Myocyte (in vitro differentiated cells): ENCODE measurements at regions not wholly inside any gene's neighbourhood (a gene's known extent, or its start where the extent isn't known, plus 50 kb on each side); places are given as distances from the start of the nearest gene placed in this dataset.

Experiments
- DNase-seq: peaks from one replicate; pipeline ENCODE4 v3.0.0-alpha.2; 2012; ENCODE audit warnings: low read depth

DNA sequence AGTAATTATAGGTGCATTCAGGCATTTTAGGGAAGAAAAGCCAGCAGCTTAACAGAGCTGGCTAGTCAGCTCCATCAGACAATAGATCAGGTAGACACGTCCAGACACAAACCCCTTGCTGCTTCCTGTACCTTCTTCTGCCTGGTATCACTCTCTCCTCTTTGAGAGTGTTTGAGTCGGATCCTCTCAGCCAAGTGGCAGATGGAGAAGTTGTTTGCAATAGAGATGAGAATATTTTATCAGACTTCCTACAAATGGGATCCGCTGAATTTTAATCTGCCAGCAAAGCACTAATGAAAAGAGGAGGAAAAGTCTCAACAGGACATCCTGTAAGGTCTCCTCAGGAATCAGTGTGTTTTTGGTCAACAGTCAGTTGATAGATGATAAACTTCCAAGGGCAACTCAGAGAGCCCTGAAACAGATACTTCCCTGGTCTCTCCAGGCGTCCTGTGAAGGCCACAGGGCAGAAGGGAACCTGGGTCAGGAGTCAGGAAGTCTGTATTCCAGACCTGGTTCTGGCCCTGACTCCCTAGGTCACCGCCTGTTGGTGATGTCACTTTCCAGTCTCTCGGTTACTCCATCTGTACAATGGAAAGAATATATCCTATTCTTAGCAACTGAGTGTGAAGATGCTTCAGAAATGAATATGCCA is 62.1 kb upstream of the PROX1 start:
- DNase-seq, result no peak

DNA sequence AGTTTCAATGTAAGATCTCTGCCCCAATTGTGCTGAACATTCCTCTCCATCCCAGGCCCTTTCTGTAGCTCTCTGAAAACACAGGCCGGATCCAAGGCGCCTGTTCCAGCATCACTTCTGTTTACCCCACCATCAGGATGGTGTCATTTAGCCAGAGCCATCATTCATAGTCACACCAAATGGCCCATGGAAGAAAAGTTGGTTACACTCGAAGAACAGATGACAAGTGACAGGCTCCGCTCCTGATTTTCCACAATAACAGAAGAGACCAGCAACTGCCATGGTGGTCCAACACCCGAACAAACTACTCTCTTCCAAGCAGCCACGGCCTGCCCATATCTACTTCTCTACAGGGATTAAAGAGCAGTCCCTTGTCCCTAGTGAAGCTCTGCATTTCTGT is 59.9 kb upstream of the PROX1 start:
- DNase-seq, result no peak

DNA sequence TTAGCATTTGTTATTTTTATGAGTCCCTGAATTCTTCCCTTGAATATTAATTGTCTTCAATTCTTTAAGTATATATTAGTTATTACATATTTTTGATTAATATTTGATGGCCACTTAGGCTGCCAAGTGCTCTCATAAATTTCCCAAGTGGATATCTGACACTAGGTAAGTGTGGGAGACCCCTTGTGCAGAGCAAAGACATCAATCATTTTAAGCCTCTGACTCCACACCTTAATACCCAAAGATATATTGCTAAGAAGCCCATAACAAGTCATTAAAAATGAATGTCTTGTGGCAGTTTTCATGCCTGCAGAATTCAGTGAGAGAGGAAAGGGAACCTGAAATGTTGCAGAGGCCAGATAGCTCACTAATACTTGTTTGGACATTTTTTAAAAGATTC is 58.4 kb upstream of the PROX1 start:
- DNase-seq, result no peak

DNA sequence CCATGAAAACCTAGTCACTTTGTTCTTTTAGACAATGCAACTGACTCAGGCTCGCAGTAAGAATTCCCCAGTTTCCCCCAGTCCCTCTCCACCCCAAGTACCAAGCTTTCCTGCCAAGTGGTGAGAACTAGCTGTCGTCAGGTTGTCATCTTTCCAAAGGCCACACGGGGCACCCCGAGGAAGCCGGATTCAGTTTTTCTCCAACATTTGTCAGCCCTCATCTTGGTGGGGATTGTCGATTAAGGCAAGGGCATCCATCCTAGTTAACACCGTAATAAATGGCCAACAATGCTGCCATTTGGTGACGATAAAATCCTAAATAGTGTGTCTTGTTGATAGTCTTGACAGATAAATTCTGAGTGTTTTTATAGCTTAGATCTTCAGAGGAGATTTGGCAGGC is 55.9 kb upstream of the PROX1 start:
- no peak for DNase-seq

DNA sequence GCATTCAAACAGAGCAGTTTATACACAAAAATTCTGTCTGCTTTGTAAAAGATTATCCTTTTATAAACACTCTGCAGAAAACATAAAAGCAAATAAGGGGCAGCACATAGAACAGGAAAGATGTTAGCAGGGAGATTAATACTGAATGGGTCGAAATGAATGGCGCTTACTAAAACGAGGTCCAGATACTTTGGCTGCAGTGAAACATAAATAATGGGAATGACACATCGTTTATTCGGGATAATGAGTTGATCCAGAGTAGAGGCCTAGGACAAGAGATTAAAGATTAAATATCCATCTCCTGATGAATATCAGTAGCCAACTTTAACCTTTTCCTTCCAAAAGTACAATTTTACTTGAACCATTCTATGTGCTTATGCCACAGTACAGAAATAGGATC is 54.4 kb upstream of the PROX1 start:
- no peak for DNase-seq

DNA sequence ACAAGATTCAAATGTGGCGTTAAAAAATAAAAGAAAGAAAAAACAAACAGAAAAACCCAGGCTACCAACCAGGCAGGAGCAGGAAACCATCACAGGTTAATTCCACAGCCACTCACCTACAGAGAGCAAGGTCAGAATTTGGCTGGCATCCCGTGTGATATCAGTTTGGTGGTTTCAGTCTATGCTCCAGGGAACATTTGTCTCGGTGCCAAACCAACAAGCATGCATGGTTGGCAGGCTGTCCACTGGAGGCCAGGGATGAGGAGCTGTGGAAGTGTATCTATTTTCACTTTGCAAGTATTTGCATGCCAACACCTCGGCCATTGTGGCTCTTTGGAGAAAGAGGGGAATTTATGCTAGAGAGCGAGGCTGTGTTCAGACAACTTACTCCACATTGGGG is 53.1 kb upstream of the PROX1 start:
- DNase-seq, result peak; percentile 91

DNA sequence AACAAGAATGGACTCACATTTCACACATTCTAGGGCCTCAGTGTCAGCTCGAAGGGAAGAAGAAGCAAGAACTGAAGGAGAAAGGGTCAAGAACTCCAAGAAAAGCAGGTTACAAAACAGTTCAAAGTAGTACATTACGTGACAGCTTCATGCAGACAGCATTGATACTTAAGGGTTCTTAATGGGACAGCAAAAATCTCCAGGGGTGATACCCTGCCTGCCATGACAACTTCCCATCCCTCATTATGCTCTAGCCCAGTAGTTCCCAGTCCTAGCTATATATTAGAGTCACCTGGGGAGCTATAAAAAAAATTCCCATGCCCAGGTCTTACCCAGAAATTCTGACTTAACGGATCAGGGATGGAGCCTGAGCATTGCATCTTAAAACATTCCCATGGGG is 51.2 kb upstream of the PROX1 start:
- DNase-seq, result no peak
